HG02798 (cell line): ENCODE measurements at regions not wholly inside any gene's neighbourhood (a gene's known extent, or its start where the extent isn't known, plus 50 kb on each side); places are given as distances from the start of the nearest gene placed in this dataset.
"Not testable (repeated sequence)": the region's sequence is repeated elsewhere in the genome, so short reads cannot be mapped to it uniquely, and the experiment has no call there.

ENCODE experiments used
- ATAC-seq: cut with Tn5 transposase; IDR thresholded peaks from one replicate; pipeline ENCODE4 v1.9.1; 2021; ENCODE audit warnings: mild to moderate bottlenecking; ENCODE audit not compliant: unreplicated experiment, poor library complexity

DNA sequence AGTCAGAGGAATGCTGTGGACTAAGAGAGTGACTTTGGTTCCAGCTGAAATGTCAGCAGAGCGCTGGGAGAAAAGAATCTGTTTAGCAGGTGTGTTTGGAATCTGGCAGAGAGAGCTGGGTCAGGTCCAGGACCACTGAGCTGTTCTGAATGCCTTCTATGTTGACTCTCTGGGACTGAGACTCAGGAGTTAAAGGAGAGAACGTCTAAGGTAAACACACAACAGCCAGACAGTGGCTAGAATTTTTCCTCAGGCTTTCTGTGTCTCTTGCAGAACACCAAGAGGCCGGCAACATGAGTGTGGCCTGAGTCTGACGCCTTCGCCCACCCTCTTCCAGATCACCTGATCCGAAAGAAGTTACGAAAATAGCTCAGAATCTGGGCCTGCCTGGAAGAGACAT is 107.2 kb upstream of the ZNF462 start:
- ATAC-seq, result no peak

- no peak for ATAC-seq
Observed at GRCh38 chr9:106757514-106757913, 105.5 kb upstream of the ZNF462 start.

DNA sequence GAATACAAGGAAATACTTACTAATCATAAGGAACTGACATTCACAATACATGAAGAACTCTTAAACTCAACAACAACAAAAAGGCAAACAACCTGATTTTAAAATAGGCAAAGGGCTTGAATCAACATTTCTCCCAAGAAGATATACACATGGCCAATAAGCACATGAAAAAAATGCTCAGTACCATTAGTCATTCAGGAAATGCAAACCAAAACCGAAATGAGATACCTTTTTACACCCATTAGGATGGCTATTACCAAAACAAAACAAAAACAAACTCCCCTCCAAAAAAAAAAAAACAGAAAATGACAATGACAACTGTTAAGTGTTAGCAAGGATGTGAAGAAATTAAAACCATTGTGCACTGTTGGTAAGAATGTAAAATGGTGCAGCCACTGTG is 104.1 kb upstream of the ZNF462 start:
- ATAC-seq, result peak; percentile 88

DNA sequence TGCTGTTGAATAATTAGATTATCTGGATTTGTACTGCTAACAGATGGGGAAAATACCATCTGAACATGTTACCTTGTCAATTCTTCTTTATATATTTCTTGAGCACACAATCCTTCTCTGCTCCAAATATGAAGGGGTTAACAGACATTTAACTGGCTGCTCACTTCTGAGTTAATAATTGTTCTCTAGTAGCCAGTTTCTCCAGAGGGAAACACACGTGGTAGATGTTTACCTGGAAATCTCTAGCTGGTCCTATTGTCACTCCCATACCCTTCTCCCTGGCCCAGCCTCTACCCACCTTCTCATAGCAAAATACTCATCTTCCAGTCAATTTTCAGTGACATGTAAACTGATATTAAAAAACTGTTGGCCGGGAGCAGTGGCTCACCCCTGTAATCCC is 101.5 kb upstream of the ZNF462 start:
- no peak for ATAC-seq

GRCh38 chr9:106766616-106767015 is 96.3 kb upstream of the ZNF462 start:
- ATAC-seq, result no peak

DNA sequence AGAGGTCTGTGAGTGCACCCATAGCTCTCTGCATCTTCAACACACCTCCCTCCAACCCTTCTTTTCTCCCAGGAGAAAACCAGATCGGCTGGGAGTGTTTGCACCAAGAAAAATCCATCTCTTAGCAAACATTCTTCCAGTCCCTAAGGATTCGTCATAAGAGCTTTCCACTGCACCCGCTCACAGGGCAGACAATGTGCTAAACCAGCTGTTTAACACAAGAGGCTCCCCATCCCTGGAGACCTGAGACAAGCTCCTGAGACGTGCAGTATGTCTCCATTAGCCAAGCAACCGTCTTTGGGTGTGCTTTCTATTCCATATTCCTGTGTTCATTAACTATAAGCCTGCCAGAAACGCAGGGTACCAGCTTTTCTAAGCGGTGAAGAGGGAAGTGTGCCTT is 93.6 kb upstream of the ZNF462 start:
- ATAC-seq, result no peak

- ATAC-seq, result no peak
Observed at GRCh38 chr9:106771608-106772007, 91.4 kb upstream of the ZNF462 start.

DNA sequence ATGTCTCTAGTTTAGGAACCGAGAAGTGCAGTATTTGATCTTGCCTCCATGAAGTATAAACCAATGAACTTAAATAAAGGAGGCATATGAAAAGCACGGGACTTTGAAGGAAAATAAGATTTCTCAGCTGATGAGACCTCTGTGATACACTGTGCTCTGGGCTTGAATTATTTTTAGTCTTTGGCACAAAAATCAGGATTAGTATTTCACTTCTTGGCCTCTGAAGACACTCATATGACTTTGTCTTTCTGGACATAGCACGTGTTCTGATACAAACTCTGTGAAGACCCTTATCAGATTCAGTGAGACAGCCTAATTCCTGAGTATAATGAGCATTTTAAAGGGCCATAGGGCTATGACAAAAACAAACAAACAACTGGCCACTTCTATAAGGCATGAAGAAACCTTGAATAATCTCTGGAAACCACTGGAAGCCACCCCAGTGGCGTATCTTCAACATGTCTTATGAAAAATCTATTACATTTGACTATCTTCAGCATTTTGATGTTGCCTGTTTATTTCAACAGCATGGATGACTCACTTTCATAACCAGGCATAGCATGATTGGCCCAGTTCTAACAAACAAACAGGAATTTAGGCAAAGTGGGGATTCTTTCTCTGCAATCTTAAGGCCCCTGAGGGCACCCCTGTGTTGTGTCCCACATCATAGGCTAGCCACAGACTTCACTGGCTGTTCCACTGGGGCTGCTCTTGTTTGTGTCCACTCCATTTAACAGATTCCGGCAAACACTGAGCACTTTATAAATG is 90.3 kb upstream of the ZNF462 start:
- no peak for ATAC-seq

GRCh38 chr9:106773750-106774149 is 89.2 kb upstream of the ZNF462 start:
- ATAC-seq, result no peak

DNA sequence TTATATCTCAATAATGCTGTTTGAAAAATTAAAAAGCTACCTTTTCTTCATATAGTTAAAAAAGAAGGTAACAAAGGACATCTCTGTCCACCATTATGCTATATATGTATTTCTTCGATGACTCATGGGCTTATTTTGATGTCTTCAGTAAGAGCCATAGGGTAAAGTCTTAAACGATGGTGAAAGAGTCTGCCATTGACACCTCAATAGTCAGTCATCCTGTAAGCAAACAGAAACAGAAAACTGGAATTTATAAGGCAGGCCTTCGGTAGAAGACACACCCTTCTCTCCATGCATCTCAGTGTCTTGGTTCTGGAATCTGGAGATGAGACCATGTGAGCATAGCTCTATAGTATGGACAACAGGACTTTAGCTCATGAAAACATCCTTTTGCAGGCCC is 87.0 kb upstream of the ZNF462 start:
- ATAC-seq, result no peak

DNA sequence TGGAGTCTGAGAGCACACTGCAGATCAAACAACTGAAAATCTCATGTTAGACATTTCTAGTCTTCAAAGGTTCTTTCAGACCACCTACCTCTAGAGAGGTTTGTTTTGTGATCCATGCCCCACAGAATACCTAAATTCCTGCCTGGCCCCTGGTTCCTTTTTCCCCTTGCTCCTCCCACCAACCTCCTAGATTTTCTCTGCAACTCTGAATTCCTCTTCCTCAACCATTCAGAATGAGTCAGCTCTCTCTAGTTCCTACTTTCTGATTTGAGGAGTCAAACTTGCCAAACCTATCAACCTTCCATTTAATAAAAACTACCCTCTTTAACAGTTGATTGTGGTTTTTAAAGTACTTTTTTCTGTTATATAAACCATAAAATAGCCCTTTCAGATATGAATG is 83.2 kb upstream of the ZNF462 start:
- no peak for ATAC-seq

DNA sequence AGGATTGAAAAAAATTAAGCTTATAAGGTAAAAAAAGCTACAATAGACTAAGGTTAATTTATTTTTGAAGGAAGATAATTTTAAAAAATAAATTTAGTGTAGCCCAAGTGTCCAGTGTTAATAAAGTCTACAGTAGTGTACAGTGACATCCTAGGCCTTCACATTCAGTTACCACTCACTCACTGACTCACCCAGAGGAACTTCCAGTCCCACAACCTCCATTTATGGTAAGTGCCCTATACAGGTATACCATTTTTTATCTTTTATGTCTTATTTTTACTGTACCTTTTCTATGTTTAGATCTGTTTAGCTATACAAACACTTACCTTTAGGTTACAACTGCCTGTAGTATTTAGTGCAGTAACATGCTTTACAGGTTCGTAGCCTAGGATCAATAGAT is 79.8 kb upstream of the ZNF462 start:
- ATAC-seq, result no peak

DNA sequence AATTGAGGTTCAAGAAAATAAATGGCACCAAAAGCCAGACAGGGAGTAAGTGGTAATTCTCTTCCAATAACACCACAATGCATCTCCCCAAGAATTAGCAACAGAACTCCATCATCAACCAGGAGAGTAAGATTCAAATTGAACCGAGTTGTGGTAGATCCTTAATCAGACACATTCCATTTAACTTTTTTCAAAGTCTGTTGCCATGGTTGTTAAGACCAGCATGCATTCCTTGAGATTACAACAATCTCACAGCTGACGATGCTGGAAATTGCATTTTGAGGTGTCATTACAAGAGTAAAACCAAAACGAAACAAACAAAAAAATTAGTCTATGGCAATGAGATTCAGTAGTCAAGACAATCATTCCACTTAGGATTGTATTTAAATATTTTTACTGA is 78.9 kb upstream of the ZNF462 start:
- no peak for ATAC-seq

DNA sequence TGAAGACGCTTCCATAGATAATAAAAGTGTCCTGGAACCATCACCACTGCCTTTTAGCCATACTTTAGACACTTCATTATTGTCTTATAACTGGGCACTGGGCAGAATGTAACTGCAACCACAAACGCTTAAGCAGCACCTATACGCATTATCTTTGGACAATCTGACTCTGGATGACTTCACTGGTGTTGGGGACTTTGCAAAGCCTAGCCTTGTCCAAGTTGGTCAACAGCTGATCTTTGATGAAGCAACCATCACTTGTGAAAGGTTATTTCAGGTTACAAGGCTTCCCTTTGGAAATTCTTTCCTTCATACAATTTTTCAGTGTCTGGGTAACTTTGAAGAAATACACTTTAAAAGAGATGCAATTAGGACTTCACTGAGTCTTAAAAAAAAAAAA is 77.8 kb upstream of the ZNF462 start:
- no peak for ATAC-seq

DNA sequence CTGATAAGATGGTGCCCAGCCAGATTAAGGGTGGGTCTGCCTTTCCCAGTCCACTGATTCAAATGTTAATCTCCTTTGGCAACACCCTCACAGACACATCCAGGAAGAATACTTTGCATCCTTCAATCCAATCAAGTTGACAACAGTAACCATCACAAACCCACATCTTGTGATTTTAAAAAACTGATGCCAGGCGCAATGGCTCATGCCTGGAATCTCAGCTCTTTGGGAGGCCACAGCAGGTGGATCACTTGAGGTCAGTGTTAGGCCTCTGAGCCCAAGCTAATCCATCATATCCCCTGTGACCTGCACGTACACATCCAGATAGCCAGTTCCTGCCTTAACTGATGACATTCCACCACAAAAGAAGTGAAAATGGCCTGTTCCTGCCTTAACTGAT is 74.9 kb upstream of the ZNF462 start:
- not testable (repeated sequence) for ATAC-seq

- no peak for ATAC-seq
Observed at GRCh38 chr9:106795031-106795430, 67.9 kb upstream of the ZNF462 start.

DNA sequence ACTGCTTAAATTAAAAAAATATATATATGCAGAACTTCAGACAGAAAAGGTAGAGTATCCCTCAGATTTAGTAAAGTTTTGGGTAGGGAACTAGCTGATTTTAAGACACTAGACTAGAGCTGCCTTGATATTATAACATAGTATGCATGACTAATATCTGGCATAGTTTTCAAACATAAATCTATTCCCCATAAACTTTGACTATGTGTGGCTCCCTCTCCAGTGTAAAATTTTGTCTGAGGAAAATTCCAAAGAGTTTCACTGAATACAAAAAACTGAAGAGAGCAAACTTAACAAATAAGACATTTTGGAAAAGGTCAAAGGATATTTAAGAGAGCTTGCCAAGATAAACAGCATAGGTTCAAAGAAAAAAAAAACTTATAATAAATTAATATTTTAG is 66.2 kb upstream of the ZNF462 start:
- no peak for ATAC-seq

GRCh38 chr9:106797299-106797698 is 65.7 kb upstream of the ZNF462 start:
- ATAC-seq, result no peak

DNA sequence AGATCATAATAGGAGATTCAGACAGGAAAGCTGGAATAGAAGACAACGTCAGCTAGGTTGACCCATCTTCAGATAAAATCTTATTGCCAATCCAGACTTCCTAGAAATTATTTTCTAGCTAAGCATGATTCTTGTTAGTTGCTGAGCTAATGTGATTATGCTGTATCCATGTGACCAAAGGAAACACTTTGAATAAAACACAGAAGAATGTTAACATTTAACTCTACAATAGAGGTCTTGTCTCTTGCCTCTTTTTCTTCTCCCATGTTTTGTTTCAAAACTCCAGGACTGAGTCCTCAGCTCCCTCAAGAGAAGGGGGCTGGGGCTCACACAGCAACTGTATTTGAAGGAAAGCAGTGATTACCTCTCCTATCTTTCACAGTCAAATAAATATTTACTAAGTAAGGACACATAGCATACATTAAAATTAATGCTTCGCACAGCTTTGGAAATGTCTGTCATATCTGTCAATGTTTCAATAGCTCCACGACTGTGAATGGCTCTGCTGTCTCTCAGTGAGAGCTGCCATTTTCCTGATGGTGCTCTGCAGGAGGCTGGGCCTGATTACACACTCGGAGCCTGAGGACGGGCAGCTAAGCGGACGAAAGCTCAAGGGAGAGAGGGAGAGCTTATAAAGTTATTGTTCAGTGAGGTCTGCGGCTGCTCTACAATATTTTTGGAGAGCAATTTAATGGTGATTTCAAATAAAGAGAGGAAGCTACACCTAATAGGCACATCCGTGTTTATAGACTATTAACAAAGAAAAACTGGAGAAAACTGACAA is 64.8 kb upstream of the ZNF462 start:
- no peak for ATAC-seq

DNA sequence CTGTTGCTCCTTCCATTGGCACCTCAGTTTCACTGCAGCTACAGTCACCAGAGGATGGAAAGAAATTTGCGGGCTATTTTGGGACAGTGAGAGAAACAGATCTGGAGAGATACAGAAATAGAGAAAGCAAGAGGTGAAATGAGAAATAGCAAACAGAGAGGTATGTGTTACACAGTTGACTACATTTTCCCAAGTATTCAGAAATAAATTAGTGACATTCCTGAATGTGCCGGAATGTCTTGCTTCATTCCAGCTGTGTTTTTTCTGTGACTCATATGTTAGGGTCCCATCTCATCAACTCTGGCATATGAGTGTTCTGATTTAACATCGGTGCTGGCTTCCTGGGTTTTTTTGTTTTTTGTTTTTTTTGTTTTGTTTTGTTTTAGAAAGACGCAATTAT is 63.8 kb upstream of the ZNF462 start:
- no peak for ATAC-seq

DNA sequence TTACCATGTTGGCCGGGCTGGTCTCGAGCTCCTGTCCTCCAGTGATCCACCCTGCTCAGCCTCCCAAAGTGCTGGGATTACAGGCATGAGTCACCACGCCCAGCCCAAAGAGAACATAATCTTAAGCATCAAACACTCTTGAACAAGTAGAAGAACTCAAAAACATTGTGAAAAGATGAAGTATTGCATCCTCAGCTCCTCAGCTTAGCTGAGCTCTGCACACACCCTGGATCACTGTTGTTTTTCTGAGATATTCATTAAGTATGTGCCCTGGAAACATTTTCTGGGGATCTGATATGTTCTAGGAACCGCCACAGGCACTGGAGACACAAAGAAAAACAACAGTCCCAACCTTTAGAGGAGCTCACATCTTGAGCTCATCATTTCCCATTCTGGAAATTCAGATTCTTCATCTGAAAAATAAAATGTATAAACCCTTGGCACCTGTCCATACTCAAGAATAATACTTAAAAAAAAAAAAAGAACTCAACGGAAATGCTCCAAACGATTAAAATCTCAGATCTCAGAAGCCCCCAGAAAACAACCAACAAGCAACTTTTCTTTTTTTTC is 62.2 kb upstream of the ZNF462 start:
- no peak for ATAC-seq

DNA sequence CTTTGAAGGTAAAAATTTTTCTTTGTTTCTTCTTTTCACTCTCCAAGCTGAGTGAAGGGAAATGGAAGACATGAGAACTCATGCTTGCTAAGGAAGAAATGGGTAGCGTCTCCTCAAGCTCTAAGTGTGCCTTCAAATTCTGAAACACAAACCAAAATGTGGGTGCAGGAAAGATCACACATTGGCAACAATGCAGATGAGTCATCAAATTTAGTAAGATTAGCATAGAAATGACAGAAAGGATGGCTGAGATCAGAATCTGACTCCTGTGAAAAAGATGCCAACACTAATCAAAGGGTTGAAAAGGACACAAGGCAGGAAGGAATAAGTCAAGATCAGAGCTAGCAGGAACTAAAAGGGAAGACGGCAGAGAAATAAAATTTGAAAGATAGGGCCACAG is 61.1 kb upstream of the ZNF462 start:
- ATAC-seq, result no peak
